ENCODE measurements at regions not wholly inside any gene's neighbourhood (a gene's known extent, or its start where the extent isn't known, plus 50 kb on each side); places are given as distances from the start of the nearest gene placed in this dataset.

DNA sequence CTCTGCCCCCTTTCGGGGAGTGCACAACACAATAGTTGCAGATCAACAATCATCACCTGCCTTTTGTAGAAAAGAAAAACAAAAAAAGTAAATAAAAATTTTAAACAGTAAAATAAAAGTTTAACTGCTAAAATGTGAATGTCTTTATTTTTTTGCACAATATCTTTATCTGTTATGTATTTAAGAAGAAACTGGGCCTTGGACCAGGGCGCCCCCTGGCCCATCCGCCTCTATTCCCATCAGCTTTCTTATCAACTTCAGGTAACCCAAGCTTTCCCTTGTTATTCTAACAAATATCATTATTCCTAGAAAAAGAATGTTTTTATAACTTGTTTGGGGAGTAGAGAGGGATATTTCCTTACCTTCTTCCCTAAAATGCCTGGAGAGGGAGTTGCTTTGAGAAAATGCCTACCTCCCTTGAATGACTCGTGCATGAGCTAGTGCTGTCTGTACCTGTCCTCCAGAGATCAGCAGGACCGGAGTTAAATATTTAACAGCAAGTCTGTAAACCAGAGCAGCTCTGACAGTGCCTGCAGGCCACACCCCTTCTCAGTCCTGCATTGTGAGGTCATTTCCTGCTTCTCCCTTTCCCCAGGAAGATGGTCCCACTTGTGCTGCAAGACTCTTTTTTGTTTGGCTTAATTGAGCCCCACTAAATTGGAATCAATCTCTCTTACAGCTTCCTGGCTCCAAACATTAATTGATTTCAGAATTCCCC, 192.8 kb upstream of the RGS6 start:
- no peak for DNase-seq (ENCODE audit: extremely low read depth, low read depth)
- no peak for TF ChIP-seq CTCF (IDR thresholded peaks at IDR 0.05; ENCODE audit: low read depth, low read length, missing control alignments)
- H3K4me3 ChIP-seq (replicated peaks; ENCODE audit: low read depth, low read length), result no peak overlapping the region

DNA sequence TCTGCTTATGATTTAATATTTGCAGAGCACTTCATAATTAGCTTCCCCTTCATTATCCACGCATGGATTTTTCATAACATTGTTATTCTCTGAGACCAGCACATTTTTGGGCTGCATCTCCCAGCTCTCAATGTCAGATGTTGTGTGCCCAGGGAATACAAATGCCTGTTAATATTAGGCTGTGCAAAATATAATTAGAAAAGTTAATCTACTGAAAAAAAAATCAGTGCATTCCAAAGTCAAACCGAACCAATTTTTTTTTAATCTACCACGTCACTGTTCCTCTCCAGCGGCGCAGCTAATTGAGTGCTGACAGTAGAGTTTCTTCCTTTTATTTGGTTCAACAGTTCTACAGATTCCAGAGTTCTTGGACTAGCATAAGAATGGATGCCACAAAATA, 191.0 kb upstream of the RGS6 start:
- no peak overlapping the region for H3K4me3 ChIP-seq (replicated peaks; ENCODE audit: low read depth, low read length)
- no peak for DNase-seq (ENCODE audit: extremely low read depth, low read depth)
- TF ChIP-seq CTCF (IDR thresholded peaks at IDR 0.05; ENCODE audit: low read depth, low read length, missing control alignments), result no peak

GRCh38 chr14:71742485-71742884, 189.7 kb upstream of the RGS6 start:
- no peak for DNase-seq (ENCODE audit: extremely low read depth, low read depth)
- no peak for TF ChIP-seq CTCF (IDR thresholded peaks at IDR 0.05; ENCODE audit: low read depth, low read length, missing control alignments)
- H3K4me3 ChIP-seq (replicated peaks; ENCODE audit: low read depth, low read length), result no peak overlapping the region

DNA sequence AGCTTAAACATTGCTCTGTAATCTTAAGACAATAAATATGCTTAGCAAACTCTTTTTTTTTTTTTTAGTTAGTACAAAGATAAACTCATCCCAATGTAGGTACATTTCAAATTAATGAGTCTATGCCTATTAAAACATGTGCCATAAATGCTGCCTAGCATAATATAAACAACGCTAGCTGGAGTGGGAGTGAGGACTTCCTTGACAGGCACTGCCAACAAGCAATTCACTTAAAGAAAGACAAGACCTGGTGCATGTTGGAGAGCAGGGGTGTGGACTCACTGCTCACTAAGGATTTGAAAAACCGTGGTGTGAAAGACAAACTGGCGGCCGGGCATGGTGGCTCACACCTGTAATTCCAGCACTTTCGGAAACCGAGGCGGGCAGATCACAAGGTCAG, 187.2 kb upstream of the RGS6 start:
- no peak overlapping the region for H3K4me3 ChIP-seq (replicated peaks; ENCODE audit: low read depth, low read length)
- no peak for TF ChIP-seq CTCF (IDR thresholded peaks at IDR 0.05; ENCODE audit: low read depth, low read length, missing control alignments)
- DNase-seq (ENCODE audit: extremely low read depth, low read depth), result no peak

GRCh38 chr14:71748196-71748595, 184.0 kb upstream of the RGS6 start:
- no peak for TF ChIP-seq CTCF (IDR thresholded peaks at IDR 0.05; ENCODE audit: low read depth, low read length, missing control alignments)
- H3K4me3 ChIP-seq (replicated peaks; ENCODE audit: low read depth, low read length), result no peak overlapping the region
- DNase-seq (ENCODE audit: extremely low read depth, low read depth), result no peak

- no peak overlapping the region for H3K4me3 ChIP-seq (replicated peaks; ENCODE audit: low read depth, low read length)
- no peak for DNase-seq (ENCODE audit: extremely low read depth, low read depth)
- TF ChIP-seq CTCF (IDR thresholded peaks at IDR 0.05; ENCODE audit: low read depth, low read length, missing control alignments), result no peak
Measured at GRCh38 chr14:71749613-71750238, 182.5 kb upstream of the RGS6 start.

Measured in HFF-Myc (cell line).